HK-2 (cell line): ENCODE measurements at regions not wholly inside any gene's neighbourhood (a gene's known extent, or its start where the extent isn't known, plus 50 kb on each side); places are given as distances from the start of the nearest gene placed in this dataset.
"Not testable (repeated sequence)": the region's sequence is repeated elsewhere in the genome, so short reads cannot be mapped to it uniquely, and the experiment has no call there.

Source experiments
- DNase-seq: peaks from one replicate; pipeline ENCODE4 v3.0.0-alpha.2; 2018; ENCODE audit not compliant: unreplicated experiment

- DNase-seq: no peak
Observed at GRCh38 chr15:93826293-93826692, 405.1 kb upstream of the MCTP2 start.

DNA sequence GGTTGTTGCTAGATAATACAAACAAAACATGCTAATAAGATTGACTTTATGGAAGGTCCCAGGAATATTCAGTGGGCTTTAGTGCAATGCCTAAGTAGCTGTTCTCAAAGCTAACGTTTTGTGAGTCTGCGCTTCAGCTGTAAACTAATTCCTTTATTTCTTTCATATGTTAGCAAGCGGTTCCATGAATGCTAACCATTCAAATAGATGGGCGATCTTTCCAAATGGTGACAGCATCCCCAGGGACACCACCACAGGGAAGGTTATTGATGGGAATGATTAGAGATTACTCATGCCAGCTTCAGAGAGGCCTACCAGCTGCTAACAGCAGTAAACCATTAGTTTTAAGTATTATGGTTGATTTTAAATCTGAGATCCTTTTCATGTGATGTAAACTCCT, 405.7 kb upstream of the MCTP2 start:
- no peak for DNase-seq

DNA sequence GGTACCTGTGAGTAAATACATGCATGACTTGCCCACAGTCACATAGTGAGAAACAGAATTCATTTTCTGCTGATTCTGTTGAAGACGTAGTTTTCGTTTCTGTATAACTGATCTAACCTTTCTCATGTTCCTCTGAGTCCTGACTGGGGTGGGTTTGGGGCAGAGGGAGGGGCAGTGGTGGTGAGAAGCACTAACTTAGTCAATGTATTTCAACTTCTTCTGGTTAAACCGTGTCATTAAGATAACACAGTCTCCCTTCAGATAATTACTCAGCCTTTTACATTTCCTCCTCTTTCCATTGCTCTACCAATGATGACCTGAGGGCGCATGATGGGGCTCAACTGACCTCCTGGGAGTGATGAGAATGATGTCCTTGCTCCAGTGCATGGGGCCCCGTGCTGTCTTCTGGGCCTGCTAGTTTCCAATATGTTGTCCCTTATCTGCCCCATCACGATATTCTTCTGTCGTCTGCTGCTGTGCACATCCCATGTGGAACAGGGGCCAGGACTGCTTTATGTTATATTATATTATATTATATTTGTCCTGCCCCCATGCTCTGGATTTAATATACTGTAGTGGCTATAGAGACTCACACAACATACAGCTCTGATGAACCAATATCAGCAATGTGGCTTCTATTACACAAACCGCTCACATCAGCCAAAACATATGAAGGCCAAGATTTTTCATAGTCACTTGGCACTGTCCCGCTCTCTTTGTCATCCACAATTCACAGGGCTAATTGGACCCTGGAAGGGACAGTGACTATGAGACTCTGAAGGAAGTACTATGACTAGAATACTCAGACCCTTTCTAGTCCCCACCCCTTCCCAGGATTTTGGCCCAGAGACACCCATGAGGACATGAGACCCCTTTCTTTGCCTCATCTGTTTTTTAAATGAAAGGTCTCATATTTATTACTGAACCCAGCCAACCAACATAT, 407.1 kb upstream of the MCTP2 start:
- DNase-seq: no peak

- no peak for DNase-seq
Observed at GRCh38 chr15:93820566-93820965, 410.8 kb upstream of the MCTP2 start.

DNA sequence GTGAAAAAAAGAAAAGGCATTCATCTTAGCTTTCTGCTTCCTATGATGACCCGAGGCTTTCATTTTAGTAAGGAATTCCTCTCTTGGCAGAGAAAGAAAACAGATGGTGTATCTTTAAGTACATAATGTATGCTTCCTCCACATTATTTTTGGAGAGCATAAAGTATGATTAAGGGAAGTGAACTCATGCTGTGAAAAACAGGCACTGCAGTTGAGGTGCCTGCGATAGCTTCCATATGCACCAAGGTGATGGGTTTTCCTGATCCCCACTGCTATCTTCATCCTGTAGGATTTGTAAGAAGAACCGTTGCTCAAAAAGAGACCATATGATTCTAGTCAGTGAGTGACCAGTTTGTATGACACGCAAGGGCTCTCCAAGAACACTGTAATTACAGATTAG, 411.5 kb upstream of the MCTP2 start:
- DNase-seq: no peak

- DNase-seq: no peak
Observed at GRCh38 chr15:93816815-93817214, 414.5 kb upstream of the MCTP2 start.

DNA sequence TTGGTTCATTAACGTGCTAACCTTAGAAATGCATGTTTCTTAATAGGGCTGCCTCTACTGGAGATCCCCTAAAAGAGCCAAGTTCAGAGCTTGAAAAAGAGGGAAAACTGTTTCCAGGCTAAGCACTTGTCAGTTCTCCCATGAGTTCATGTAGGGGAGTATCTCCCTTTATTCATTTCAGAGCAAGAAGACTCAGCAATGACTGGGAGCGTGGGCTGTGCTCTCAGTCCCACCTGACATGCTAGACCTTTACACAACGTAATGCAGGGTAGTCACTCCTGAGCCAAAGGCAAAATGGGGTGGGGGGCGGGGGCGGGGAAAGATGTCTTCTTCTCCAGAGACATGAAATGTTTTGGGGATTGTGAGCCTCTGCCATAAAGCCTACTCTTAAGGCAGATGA, 420.1 kb upstream of the MCTP2 start:
- DNase-seq: no peak

- DNase-seq: no peak
Observed at GRCh38 chr15:93809516-93809915, 421.8 kb upstream of the MCTP2 start.

DNA sequence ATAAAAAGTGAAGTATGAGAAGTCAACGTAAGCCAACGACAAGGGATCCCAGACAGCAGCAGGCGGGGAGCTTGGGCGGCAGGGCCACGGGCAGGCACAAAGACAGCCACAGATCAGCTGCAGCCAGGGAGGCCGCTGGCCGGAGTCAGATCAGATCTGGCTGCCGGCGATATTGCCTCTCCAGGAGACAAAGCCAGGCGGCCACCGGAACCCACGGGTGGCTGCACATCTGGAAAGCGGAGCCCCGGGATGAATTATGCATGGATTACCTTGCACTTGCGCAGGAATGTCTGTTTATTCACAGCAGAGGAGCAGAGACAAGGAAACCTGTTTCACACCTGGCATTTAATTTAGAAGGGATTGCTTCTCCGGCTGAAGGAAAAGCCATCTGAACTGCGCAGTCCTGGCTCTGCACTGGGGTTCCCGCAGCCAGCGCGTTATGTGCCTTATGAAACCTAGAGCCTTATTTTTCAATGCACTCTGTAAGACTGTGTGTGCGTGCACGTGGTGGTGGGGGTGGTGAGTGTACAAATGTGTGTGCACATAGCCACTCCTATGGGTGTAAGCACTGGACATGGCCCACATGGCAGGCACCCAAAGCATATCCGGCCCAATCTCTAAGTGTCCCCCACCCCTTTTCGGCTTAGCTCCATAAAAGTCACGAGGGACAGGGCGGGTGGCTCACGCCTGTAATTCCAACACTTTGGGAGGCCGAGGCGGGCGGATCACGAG, 427.8 kb upstream of the MCTP2 start:
- DNase-seq: no peak

- DNase-seq: no peak
Observed at GRCh38 chr15:93801206-93801605, 430.2 kb upstream of the MCTP2 start.

DNA sequence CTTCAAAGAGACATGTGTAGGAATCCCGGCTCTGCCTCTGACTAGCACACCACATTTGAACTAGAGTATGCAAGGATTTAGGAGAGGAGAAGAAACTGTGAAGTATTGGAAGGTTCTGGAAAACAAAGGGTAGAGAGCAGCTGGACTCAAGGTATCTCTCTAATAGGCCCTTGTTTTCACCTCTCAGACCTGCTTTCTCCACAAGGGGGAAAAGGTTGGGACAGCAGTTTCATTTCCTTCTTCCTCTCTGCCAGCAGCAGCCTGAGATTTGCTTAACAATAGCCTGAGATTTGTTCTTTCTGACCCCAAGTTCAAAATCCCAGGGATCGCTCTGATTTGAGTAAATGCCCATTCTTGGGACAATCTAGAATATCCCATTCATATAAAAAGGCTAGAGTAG, 430.6 kb upstream of the MCTP2 start:
- no peak for DNase-seq

DNA sequence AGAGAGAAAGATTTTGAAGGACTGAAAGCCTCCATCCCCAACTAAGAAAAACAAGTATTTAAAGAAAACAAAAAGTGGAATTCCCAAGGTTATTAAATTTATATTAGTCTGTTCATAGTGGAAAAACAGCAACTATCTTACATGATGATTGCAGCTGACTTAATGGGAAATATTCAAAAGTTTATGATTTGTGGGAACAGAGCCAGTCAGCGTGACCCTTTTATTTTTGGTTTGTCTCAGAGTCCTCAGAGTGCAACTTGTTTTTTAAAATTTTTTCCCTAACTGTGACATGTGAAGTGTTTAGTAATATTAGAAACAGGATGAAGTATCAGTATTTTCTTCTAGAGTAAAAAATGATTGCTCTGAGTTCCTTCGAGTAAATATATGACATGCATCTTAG, 441.9 kb upstream of the MCTP2 start:
- no peak for DNase-seq

DNA sequence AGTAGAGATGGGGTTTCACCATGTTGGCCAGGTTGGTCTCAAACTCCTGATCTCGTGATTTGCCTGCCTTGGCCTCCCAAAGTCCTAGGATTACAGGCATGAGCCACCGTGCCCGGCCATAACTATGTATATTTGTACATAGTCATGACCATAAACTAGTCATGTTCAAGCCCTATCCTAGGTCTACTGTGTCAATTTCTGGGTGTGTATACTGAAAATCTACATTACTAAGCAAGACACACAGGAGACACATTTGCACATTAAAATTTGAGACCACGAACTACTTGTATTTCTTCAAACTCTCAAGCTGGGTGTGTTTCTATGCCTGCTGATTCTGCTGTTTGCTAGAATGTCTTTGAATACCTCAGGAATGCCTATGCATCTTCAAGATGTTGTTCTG, 451.3 kb upstream of the MCTP2 start:
- no peak for DNase-seq

DNA sequence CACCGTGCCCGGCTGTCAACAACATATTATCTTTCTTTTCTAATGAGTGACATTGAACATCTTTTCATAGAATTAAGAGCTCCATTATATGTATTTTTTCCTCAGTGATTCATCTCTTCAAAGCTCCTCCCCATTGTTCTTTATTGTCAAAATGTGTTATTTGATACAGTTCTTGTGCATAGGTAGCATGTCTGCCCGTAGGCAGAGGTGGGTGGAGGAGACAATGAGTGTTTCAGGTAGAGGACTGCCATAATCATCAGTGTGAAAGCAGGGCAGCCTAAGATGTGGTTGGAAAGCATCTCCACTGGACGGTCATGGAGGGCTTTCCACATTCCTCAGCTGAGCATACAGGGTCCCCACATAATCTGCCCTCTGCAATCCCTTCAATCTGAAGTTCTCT, 452.0 kb upstream of the MCTP2 start:
- DNase-seq: no peak

DNA sequence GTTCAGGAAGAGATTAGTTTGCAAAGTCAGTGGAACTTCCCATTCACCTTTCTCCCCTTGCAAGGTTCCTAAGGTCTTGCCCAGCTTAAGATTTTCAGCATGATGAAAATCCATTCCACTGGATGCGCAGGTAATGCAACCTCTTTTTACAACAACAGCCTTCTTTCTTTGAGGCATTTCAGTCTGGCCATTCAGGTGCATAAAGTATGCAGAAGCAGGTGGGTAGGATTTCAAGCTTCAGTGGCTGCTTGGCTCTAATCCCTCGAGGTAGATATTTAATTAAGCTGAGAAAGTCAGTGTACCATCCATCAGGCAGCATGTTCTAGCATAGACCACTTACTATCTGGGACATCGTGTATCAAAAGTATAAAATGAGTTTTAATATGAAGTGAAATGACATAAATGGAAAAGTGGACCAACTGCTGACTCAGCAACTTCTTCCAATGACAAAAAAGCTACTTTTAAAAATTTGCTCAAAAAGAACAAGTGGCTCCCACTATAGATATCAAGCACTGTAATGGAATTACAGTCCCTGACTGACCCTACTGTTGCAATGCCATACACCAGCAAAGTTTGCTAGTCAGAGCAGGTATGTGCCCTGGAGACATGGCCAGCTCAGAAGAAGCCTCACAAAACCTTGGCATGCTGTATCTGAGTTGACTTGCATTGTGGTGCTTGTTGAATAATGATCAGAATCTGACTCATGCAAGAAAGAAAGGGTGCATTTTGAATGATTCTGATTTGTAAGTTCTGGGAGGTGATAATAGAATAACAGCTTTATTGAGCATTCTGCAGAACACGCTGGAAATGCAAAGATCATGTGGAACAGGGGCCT, 459.9 kb upstream of the MCTP2 start:
- no peak for DNase-seq

GRCh38 chr15:93770788-93771187, 460.6 kb upstream of the MCTP2 start:
- DNase-seq: no peak

DNA sequence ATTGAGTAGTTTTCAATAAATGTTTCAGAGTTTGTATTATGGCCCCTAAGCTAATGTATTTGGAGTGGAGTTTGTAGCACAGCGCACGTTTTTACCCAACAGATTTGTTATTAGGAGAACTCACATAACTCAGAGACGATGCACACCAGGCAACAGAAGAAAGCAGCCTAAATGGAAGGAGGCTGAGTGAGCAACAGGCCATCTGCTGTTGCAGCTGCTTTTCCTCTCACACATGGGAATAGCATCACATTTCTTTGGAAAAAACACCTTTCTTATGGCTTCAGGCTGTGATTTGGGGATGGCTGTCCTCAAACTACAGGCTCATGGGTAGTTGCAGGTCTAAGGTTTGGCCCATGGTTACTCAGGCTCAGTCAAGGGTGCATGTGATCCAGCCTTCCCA, 469.3 kb upstream of the MCTP2 start:
- no peak for DNase-seq

DNA sequence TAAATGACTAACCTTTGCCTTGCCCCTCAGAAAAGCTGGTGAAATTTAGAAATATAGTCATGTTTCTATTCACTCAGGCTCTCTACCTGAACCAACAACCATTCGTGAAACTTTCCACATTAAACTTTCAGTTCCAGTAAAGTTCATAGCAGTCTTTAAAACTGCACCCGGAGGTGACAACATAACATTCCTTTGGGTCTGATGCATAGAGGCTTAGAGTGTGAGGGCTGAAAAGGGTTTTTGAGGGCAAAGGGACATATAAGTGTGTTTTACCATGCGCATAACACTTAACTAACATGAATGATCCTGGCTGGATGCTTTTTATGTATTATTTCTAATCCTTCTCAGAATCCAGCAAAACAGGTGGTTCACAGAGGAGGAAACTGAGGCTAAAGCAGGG, 471.7 kb upstream of the MCTP2 start:
- DNase-seq: no peak

- DNase-seq: no peak
Observed at GRCh38 chr15:93758824-93759223, 472.5 kb upstream of the MCTP2 start.

DNA sequence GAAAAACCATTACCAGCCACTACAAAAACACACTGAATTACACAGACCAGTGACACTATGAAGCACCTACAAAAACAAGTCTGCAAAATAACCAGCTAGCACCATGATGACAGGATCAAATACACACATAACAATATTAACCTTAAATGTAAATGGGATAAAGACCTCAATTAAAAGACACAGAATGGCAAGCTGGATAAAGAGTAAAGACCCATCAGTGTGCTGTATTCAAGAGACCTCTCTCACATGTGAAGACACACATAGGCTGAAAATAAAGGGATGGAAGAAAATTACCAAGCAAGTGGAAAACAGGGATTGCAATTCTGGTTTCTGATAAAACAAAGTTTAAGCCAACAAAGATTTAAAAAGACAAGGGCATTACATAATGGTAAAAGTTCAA, 482.7 kb upstream of the MCTP2 start:
- no peak for DNase-seq

DNA sequence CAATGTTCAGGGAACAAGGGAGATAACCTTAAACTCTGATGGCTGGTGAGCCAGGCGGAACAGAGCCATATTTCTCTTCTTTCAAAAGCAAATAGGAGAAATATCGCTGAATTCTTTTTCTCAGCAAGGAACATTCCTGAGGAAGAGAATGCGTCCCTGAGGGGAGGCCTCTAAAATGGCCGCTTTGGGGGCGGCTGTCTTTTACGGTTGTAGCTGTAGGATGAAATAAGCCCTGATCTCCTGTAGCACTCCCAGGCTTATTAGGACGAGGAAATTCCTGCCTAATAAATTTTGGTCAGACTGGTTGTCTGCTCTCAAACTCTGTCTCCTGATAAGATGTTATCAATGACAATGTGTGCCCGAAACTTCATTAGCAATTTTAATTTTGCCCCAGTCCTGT, 496.4 kb upstream of the MCTP2 start:
- not testable (repeated sequence) for DNase-seq

GRCh38 chr15:93730724-93731123, 500.6 kb upstream of the MCTP2 start:
- DNase-seq: no peak
